ENCODE measurements at regions not wholly inside any gene's neighbourhood (a gene's known extent, or its start where the extent isn't known, plus 50 kb on each side); places are given as distances from the start of the nearest gene placed in this dataset.

DNA sequence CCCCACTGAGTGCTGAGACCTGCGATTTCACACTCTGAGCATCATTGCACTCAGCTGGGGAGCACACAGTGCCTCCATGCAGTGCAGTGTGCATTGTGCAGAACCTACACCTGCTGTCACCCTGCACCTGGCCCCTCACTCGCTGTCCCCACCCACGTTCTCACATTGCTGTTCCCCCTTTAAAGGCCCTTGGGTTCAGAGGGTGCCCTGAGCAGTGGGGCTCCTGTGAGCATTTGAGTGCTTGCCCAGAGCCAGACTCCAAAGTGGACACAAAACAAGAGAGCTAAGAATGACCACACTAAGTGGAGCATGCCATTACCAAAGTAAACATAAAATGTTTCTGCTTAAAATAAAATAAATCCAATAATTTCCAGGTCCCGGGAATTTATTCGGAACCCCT, 131.0 kb upstream of the CST7 start:
- TF ChIP-seq CTCF (conservative IDR thresholded peaks at IDR 0.05) (no peak), EZH2 (IDR thresholded peaks at IDR 0.05; ENCODE audit: low read depth) (no peak)

All from PC-9 (cell line).